ENCODE measurements at regions not wholly inside any gene's neighbourhood (a gene's known extent, or its start where the extent isn't known, plus 50 kb on each side); places are given as distances from the start of the nearest gene placed in this dataset.

DNA sequence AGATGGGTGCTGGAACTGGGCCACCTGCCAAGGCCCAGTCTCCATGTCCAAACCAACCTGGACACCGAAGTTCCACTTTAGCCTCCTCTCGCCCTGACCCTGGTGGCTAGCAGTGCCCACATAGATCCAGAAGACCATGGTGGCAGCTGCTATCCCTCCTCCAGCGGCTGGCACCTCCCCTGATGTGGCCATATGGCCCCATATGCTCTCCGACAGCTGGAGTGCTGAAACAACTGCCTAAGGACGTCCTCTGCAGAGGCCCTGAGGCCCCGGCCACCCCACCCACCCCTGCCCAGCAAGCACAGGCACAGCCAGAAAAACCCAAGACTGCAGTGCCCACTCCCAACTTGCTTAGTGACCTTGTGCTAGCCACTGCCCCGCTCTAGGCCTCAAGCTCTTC lies 182.3 kb upstream of the LINGO1 start:
- no peak for DNase-seq (ENCODE audit: low read depth)
- no peak overlapping the region for H3K4me3 ChIP-seq (ENCODE audit: low read length)
- no peak for TF ChIP-seq CTCF (conservative IDR thresholded peaks at IDR 0.05; ENCODE audit: low read depth, low read length)

DNA sequence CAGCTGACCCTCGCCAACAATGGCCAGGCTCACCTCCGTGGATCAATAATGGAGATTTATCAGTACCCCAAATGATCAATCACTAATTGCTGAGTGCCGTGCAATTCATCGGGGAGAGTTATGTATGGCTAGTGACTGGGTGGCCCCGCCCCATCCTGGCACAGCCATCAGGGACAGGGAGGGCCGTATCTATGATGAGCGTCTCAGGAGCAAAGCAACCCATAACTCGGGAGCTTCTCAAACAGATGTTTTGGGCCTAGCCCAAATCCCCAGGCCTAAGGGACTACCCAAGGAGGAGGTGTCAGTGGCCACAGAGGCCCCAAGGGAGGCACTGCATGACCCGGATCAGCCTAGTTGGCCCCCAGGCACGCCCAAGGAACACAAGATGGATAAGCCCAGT lies 180.0 kb upstream of the LINGO1 start:
- H3K4me3 ChIP-seq (ENCODE audit: low read length) = no peak overlapping the region
- no peak for TF ChIP-seq CTCF (conservative IDR thresholded peaks at IDR 0.05; ENCODE audit: low read depth, low read length)
- no peak for DNase-seq (ENCODE audit: low read depth)

GRCh38 chr15:77811270-77811669 lies 178.6 kb upstream of the LINGO1 start:
- no peak for DNase-seq (ENCODE audit: low read depth)
- H3K4me3 ChIP-seq (ENCODE audit: low read length) = no peak overlapping the region
- no peak for TF ChIP-seq CTCF (conservative IDR thresholded peaks at IDR 0.05; ENCODE audit: low read depth, low read length)

DNA sequence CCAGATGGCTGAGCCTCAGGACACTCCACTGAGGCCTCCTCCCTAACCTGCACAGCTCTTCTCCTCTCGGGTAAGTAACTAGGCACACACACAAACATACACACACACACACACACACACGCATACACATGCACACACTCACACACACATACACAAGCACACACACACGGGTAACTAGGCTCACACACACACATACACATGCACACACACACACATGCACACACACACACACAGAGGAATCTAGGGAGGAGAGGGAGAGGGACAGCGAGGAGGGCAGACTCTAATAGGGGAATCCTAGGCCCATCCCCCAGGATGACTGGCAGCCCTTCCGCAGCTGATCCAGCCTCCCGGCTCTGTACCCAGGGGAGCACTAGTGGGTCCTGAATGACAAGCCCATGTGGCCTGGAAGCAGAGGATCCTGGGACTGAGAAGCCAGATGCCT lies 177.4 kb upstream of the LINGO1 start:
- DNase-seq (ENCODE audit: low read depth) = no peak
- no peak overlapping the region for H3K4me3 ChIP-seq (ENCODE audit: low read length)
- TF ChIP-seq CTCF (conservative IDR thresholded peaks at IDR 0.05; ENCODE audit: low read depth, low read length) = no peak

GRCh38 chr15:77808581-77809177 lies 176.0 kb upstream of the LINGO1 start:
- H3K4me3 ChIP-seq (ENCODE audit: low read length) = no peak overlapping the region
- TF ChIP-seq CTCF (conservative IDR thresholded peaks at IDR 0.05; ENCODE audit: low read depth, low read length) = no peak
- DNase-seq (ENCODE audit: low read depth) = no peak

DNA sequence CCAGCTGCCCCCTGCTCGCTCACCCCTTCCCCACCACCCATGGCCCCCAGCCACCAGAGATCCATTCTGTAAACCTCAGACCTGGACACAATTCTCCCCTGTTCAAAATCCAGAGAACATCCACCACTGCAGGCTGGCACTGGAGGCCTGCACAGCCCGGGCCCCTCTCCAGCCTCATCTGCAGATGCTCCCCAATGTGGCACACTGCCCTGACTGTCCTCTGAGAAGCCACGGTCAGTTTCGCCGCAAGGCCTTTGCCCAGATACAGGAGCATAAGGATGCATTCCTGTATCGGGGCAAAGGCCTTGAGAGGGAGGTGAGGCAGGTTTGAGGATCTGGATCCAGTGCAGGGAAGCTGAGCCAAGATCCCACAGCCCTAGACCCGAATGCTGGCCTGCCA lies 175.4 kb upstream of the LINGO1 start:
- no peak overlapping the region for H3K4me3 ChIP-seq (ENCODE audit: low read length)
- no peak for DNase-seq (ENCODE audit: low read depth)
- TF ChIP-seq CTCF (conservative IDR thresholded peaks at IDR 0.05; ENCODE audit: low read depth, low read length) = no peak

GRCh38 chr15:77807611-77808010 lies 174.9 kb upstream of the LINGO1 start:
- no peak for TF ChIP-seq CTCF (conservative IDR thresholded peaks at IDR 0.05; ENCODE audit: low read depth, low read length)
- DNase-seq (ENCODE audit: low read depth) = no peak

More at GRCh38 chr15:77807611-77808010, 174.9 kb upstream of the LINGO1 start:
- no peak overlapping the region for H3K4me3 ChIP-seq (ENCODE audit: low read length)

Measured in retinal pigment epithelial cell (primary cell).